ENCODE measurements at regions not wholly inside any gene's neighbourhood (a gene's known extent, or its start where the extent isn't known, plus 50 kb on each side); places are given as distances from the start of the nearest gene placed in this dataset.

- TF ChIP-seq, protein P1, sequence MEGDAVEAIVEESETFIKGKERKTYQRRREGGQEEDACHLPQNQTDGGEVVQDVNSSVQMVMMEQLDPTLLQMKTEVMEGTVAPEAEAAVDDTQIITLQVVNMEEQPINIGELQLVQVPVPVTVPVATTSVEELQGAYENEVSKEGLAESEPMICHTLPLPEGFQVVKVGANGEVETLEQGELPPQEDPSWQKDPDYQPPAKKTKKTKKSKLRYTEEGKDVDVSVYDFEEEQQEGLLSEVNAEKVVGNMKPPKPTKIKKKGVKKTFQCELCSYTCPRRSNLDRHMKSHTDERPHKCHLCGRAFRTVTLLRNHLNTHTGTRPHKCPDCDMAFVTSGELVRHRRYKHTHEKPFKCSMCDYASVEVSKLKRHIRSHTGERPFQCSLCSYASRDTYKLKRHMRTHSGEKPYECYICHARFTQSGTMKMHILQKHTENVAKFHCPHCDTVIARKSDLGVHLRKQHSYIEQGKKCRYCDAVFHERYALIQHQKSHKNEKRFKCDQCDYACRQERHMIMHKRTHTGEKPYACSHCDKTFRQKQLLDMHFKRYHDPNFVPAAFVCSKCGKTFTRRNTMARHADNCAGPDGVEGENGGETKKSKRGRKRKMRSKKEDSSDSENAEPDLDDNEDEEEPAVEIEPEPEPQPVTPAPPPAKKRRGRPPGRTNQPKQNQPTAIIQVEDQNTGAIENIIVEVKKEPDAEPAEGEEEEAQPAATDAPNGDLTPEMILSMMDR (IDR thresholded peaks at IDR 0.05) = no peak
- TF ChIP-seq POLR2A (IDR thresholded peaks at IDR 0.05) = no peak
These were observed 353.7 kb upstream of the ACTBL2 start for GRCh38 chr5:57836331-57836730.

Measured in lower leg skin (tissue), 3 donors.